ENCODE measurements at regions not wholly inside any gene's neighbourhood (a gene's known extent, or its start where the extent isn't known, plus 50 kb on each side); places are given as distances from the start of the nearest gene placed in this dataset.

DNA sequence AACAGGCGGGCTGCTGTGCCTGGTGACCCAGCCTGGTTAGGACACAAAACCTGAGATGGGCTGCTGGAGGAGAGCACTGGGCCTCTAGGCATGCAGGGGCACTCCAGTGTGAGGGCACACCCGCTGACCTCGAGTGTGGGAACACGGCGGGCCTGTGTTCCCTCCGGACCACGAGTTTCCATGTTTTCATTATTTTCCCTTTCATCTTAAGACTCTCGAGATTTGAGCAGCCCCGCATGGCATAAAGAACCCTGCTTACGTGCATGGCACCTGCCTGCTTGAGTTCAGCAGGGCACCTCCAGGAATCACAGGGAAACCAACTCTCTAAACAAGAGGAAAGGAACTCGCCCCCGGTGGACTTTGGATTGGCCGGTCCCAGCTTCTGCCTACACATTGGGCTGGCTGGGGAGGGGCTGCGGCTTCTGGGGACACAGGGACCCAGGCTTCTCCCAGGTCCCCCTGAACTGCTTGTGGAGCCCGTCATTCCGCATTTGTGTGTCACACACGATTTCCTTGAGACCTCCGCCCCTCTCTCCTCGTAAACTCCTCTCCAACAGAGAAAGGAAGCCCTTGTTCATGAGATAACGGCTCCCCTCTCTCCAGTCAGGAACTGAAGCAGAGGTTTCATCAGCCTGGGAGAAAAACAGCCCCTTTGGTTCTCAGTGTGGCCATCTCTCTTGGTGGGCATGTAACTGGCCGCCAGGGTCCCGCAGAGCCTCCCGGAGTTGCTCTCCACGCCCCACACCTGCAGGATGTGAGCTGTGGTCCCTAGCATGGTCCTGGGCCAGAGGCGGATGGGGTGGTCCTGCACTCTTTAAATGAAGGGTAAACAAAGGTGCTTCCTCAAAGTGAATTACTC is 181.8 kb downstream of the TTLL2 start:
- TF ChIP-seq EP300 (IDR thresholded peaks at IDR 0.05; ENCODE audit: low read depth) (no peak), CTCF (IDR thresholded peaks at IDR 0.05) (no peak)
